K562 (cell line): ENCODE measurements at regions not wholly inside any gene's neighbourhood (a gene's known extent, or its start where the extent isn't known, plus 50 kb on each side); places are given as distances from the start of the nearest gene placed in this dataset.

ENCODE experiments used
- BCL6 ChIP-seq: fragments of 250-450 bp; sonication (Bioruptor Pico); IDR thresholded peaks from 2 replicates; pipeline ENCODE4 v1.4.0; 2020
- CREM ChIP-seq: IDR thresholded peaks from 2 replicates; pipeline ENCODE4 v1.6.1; 2014; ENCODE audit warnings: antibody characterized with exemption, low read depth
- EGR1 ChIP-seq: fragments of 450-650 bp; conservative IDR thresholded peaks from 2 replicates; pipeline ENCODE4 v1.6.1; 2017; ENCODE audit warnings: mild to moderate bottlenecking
- FOS ChIP-seq: IDR thresholded peaks from 3 replicates; pipeline ENCODE4 v1.6.1; 2011; ENCODE audit not compliant: insufficient read length; ENCODE audit errors: extremely low read depth
- FOXA1 ChIP-seq: fragments of 450-650 bp; IDR thresholded peaks from 2 replicates; pipeline ENCODE4 v1.6.1; 2016; ENCODE audit warnings: mild to moderate bottlenecking, borderline replicate concordance
- HBP1 ChIP-seq: fragments of 450-650 bp; formaldehyde crosslinking; IDR thresholded peaks from 2 replicates; pipeline ENCODE4 v1.4.0; 2022; ENCODE audit warnings: missing genetic modification characterization
- KDM4B ChIP-seq, 2 experiments: fragments of 450-650 bp in 1 of 2; sonication (generic) in 1 of 2; IDR thresholded peaks; 2 replicates each; pipeline ENCODE4 v1.6.1; 2016 to 2017; ENCODE audit warnings: borderline replicate concordance in 2 of 2, antibody characterized with exemption in 1 of 2, low read depth in 1 of 2, mild to moderate bottlenecking in 1 of 2
- KLF16 ChIP-seq: IDR thresholded peaks from 2 replicates; pipeline ENCODE4 v1.6.1; 2016; ENCODE audit warnings: antibody characterized with exemption
- MAFF ChIP-seq: IDR thresholded peaks from 2 replicates; pipeline ENCODE4 v1.6.1; 2012; ENCODE audit warnings: low read length, improper control_type of control experiment
- MEF2A ChIP-seq: IDR thresholded peaks from 2 replicates; pipeline ENCODE4 v1.6.1; 2011; ENCODE audit warnings: low read depth, mild to moderate bottlenecking, low read length, moderate library complexity; ENCODE audit not compliant: control insufficient read depth
- NCOA1 ChIP-seq: fragments of 450-650 bp; IDR thresholded peaks from 2 replicates; pipeline ENCODE4 v1.6.1; 2016; ENCODE audit warnings: low read depth
- REST ChIP-seq, 2 experiments: fragments of 450-650 bp; formaldehyde crosslinking in 1 of 2; IDR thresholded peaks; 2 replicates each; pipeline versions ENCODE4 v1.4.0 to v1.6.1; 2014 to 2020; ENCODE audit warnings: mild to moderate bottlenecking in 2 of 2, borderline replicate concordance in 1 of 2, low read depth in 1 of 2
- TAL1 ChIP-seq: fragments of 450-650 bp; IDR thresholded peaks from 2 replicates; pipeline ENCODE4 v1.6.1; 2016; ENCODE audit warnings: mild to moderate bottlenecking
- U2AF1 ChIP-seq: fragments of 200-400 bp; formaldehyde crosslinking; optimal IDR thresholded peaks from 2 replicates; pipeline ENCODE3; 2017; ENCODE audit warnings: mild to moderate bottlenecking, low read depth, low read length, moderate library complexity
- ZNF384 ChIP-seq: IDR thresholded peaks from 2 replicates; pipeline ENCODE4 v1.6.1; 2012; ENCODE audit warnings: low read depth, low read length, improper control_type of control experiment
- ZNF395 ChIP-seq: fragments of 200-800 bp; sonication (Bioruptor generic); IDR thresholded peaks from 2 replicates; pipeline ENCODE4 v1.6.1; 2017; ENCODE audit warnings: missing genetic modification characterization, missing compliant biosample characterization
- ZNF408 ChIP-seq: fragments of 250-450 bp; sonication (Bioruptor Pico); IDR thresholded peaks from 2 replicates; pipeline ENCODE4 v1.4.0; 2020; ENCODE audit warnings: low read depth, mild to moderate bottlenecking, moderate library complexity

GRCh38 chr6:47420394-47421371 is 56.9 kb upstream of the CD2AP start (continued):
- TF ChIP-seq NCOA1: peak; percentile 93
- TF ChIP-seq FOS: peak; percentile 58
- TF ChIP-seq KLF16: peak; percentile 96
- TF ChIP-seq EGR1: peak; percentile 97
- no peak for TF ChIP-seq BCL6 (CRISPR knock-in tag)
- TF ChIP-seq ZNF408: no peak
- peak; percentile 70 for TF ChIP-seq ZNF384
- peak; percentile 80 for TF ChIP-seq FOXA1
- no peak for TF ChIP-seq HBP1
- 0 out of 4 replicates have a peak, but pooled peaks of 1 of the 2 experiments have one; percentile 48 for TF ChIP-seq KDM4B (IDR thresholded peaks at IDR 0.05; ENCODE audit: borderline replicate concordance in 2 of 2, low read depth in 1 of 2)
- TF ChIP-seq CREM: peak; percentile 73
- TF ChIP-seq U2AF1: no peak
- TF ChIP-seq MAFF: peak; percentile 70; the same call in 1 of the 2 replicates
- TF ChIP-seq ZNF395 (CRISPR knock-in tag): peak; percentile 75
- peak; percentile 19; the same call in 1 of the 2 replicates for TF ChIP-seq REST (IDR thresholded peaks at IDR 0.05; ENCODE audit: borderline replicate concordance)
- TF ChIP-seq REST (CRISPR knock-in tag; IDR thresholded peaks at IDR 0.05; ENCODE audit: low read depth): no peak
- peak; percentile 98 for TF ChIP-seq TAL1
- peak; percentile 76 for TF ChIP-seq MEF2A
